ENCODE measurements at regions not wholly inside any gene's neighbourhood (a gene's known extent, or its start where the extent isn't known, plus 50 kb on each side); places are given as distances from the start of the nearest gene placed in this dataset.

- H3K9me3 ChIP-seq (ENCODE audit: control extremely low read depth in 1 of 3, control insufficient read depth in 2 of 3, insufficient read depth in 1 of 3, low read length in 2 of 3), result no peaks in the 10 kb centered on the region
- no peak overlapping the region for H3K27ac ChIP-seq (ENCODE audit: low read length in 2 of 2)
- H3K4me3 Mint-ChIP-seq, result no peak overlapping the region
- ChIA-PET CTCF (no interaction called here), POLR2A (no interaction called here)
- 100% methylated on average over 1 of the region's 5 CpGs for WGBS (ENCODE audit: insufficient coverage)
- H3K27me3 Mint-ChIP-seq, result no peaks in the 10 kb centered on the region
- intact Hi-C loops (cut with micrococcal nuclease), result no loop called here
- ATAC-seq (ENCODE audit: low read depth) (no peak), DNase-seq (no peak)
- H4K20me1 ChIP-seq (ENCODE audit: control insufficient read depth, insufficient read depth, low read length, poor library complexity, severe bottlenecking), result no peaks in the 10 kb centered on the region
- no peaks in the 10 kb centered on the region for H3K79me2 ChIP-seq (ENCODE audit: control insufficient read depth, insufficient read depth, low read length)
- no peak overlapping the region for H3K27ac Mint-ChIP-seq
- no peaks in the 10 kb centered on the region for H3K4me1 ChIP-seq (ENCODE audit: control insufficient read depth in 2 of 2, insufficient read depth in 2 of 2, low read length in 2 of 2)
- H2AFZ ChIP-seq (ENCODE audit: insufficient read depth, low read depth, low read length, poor library complexity, severe bottlenecking), result no peak overlapping the region
- no peaks in the 10 kb centered on the region for H3K4me1 Mint-ChIP-seq
- peaks cover 3% of the 10 kb centered on the region for H3K9me3 Mint-ChIP-seq (ENCODE audit: insufficient read depth)
- no peak for TF ChIP-seq CTCF (IDR thresholded peaks at IDR 0.05)
- no peak for TF ChIP-seq EZH2 (IDR thresholded peaks at IDR 0.05; ENCODE audit: borderline replicate concordance, insufficient read depth, low read depth, low read length, poor library complexity, severe bottlenecking)
- no peak overlapping the region for H3K4me3 ChIP-seq (ENCODE audit: control extremely low read depth in 1 of 5, extremely low read depth in 1 of 5, insufficient read depth in 1 of 5, low read depth in 2 of 5, low read length in 4 of 5)
- H3K4me2 ChIP-seq (replicated peaks; ENCODE audit: low read depth, low read length, poor library complexity, severe bottlenecking), result no peak overlapping the region
- H3K9ac ChIP-seq (ENCODE audit: low read length), result no peak overlapping the region
- no peaks in the 10 kb centered on the region for H3K27me3 ChIP-seq (replicated peaks in 1 of 4; ENCODE audit: control extremely low read depth in 1 of 4, control insufficient read depth in 3 of 4, insufficient read depth in 4 of 4, low read length in 3 of 4)
- no peaks in the 10 kb centered on the region for H3K36me3 ChIP-seq (replicated peaks in 1 of 2; ENCODE audit: control extremely low read depth in 1 of 2, control insufficient read depth in 1 of 2, extremely low read depth in 1 of 2, insufficient read depth in 2 of 2, low read length in 1 of 2)
These were observed 318.0 kb downstream of the GASK1B start for GRCh38 chr4:157854819-157855218.

- H3K27me3 Mint-ChIP-seq, result no peaks in the 10 kb centered on the region
- H3K4me3 ChIP-seq (ENCODE audit: control extremely low read depth in 1 of 5, extremely low read depth in 1 of 5, insufficient read depth in 1 of 5, low read depth in 2 of 5, low read length in 4 of 5), result no peak overlapping the region
- CTCF ChIA-PET, result no interaction called here
These were observed 332.2 kb downstream of the GASK1B start for GRCh38 chr4:157840648-157841047.

More at GRCh38 chr4:157840648-157841047, 332.2 kb downstream of the GASK1B start:
- no peaks in the 10 kb centered on the region for H4K20me1 ChIP-seq (ENCODE audit: control insufficient read depth, insufficient read depth, low read length, poor library complexity, severe bottlenecking)
- H3K27ac ChIP-seq (ENCODE audit: low read length in 2 of 2), result no peak overlapping the region
- no peaks in the 10 kb centered on the region for H3K4me1 ChIP-seq (ENCODE audit: control insufficient read depth in 2 of 2, insufficient read depth in 2 of 2, low read length in 2 of 2)
- no peak overlapping the region for H3K4me3 Mint-ChIP-seq
- H3K27me3 ChIP-seq (replicated peaks in 1 of 4; ENCODE audit: control extremely low read depth in 1 of 4, control insufficient read depth in 3 of 4, insufficient read depth in 4 of 4, low read length in 3 of 4), result no peaks in the 10 kb centered on the region
- H3K4me2 ChIP-seq (replicated peaks; ENCODE audit: low read depth, low read length, poor library complexity, severe bottlenecking), result no peak overlapping the region
- intact Hi-C loops (cut with micrococcal nuclease), result no loop called here
- H3K9ac ChIP-seq (ENCODE audit: low read length), result no peak overlapping the region
- no peak overlapping the region for H2AFZ ChIP-seq (ENCODE audit: insufficient read depth, low read depth, low read length, poor library complexity, severe bottlenecking)
- H3K27ac Mint-ChIP-seq, result no peak overlapping the region
- no peaks in the 10 kb centered on the region for H3K36me3 ChIP-seq (replicated peaks in 1 of 2; ENCODE audit: control extremely low read depth in 1 of 2, control insufficient read depth in 1 of 2, extremely low read depth in 1 of 2, insufficient read depth in 2 of 2, low read length in 1 of 2)
- ATAC-seq (ENCODE audit: low read depth) (no peak), DNase-seq (no peak)
- H3K4me1 Mint-ChIP-seq, result no peaks in the 10 kb centered on the region
- no peak for TF ChIP-seq EZH2 (IDR thresholded peaks at IDR 0.05; ENCODE audit: borderline replicate concordance, insufficient read depth, low read depth, low read length, poor library complexity, severe bottlenecking)
- no peak for TF ChIP-seq CTCF (IDR thresholded peaks at IDR 0.05)
- POLR2A ChIA-PET, result no interaction called here
- no peaks in the 10 kb centered on the region for H3K9me3 ChIP-seq (ENCODE audit: control extremely low read depth in 1 of 3, control insufficient read depth in 2 of 3, insufficient read depth in 1 of 3, low read length in 2 of 3)
- H3K79me2 ChIP-seq (ENCODE audit: control insufficient read depth, insufficient read depth, low read length), result no peaks in the 10 kb centered on the region
- peaks cover 3% of the 10 kb centered on the region for H3K9me3 Mint-ChIP-seq (ENCODE audit: insufficient read depth)

All from B cell (primary cell).